ENCODE measurements at regions not wholly inside any gene's neighbourhood (a gene's known extent, or its start where the extent isn't known, plus 50 kb on each side); places are given as distances from the start of the nearest gene placed in this dataset.

- no peaks in the 10 kb centered on the region for H3K9me3 ChIP-seq (ENCODE audit: insufficient read depth, low read length)
- H3K4me3 ChIP-seq (ENCODE audit: insufficient read length, low read depth) = no peak overlapping the region
- DNase-seq (ENCODE audit: low read depth, low spot score) = no peak
- H3K9ac ChIP-seq (ENCODE audit: insufficient read length, low read depth) = no peak overlapping the region
- no peak for TF ChIP-seq ZNF274 (IDR thresholded peaks at IDR 0.05; ENCODE audit: low read depth, low read length)
- no peak for TF ChIP-seq SUZ12 (IDR thresholded peaks at IDR 0.05; ENCODE audit: extremely low read depth, insufficient read depth, insufficient read length)
- no peak for TF ChIP-seq YY1 (IDR thresholded peaks at IDR 0.05; ENCODE audit: insufficient read depth, insufficient read length)
- H3K27me3 ChIP-seq (ENCODE audit: insufficient read depth, insufficient read length) = no peaks in the 10 kb centered on the region
- no peaks in the 10 kb centered on the region for H3K36me3 ChIP-seq (ENCODE audit: insufficient read depth, insufficient read length, low read length)
- peaks cover 5% of the 10 kb centered on the region for H3K4me1 ChIP-seq (ENCODE audit: insufficient read depth, insufficient read length)
Measured at GRCh38 chr2:121099329-121100290, 185.4 kb downstream of the TFCP2L1 start.

- Histone ChIP-seq H3K9me3 (ENCODE audit: insufficient read depth, low read length) (no peaks in the 10 kb centered on the region), H3K4me3 (ENCODE audit: insufficient read length, low read depth) (no peak overlapping the region), H3K27me3 (ENCODE audit: insufficient read depth, insufficient read length) (no peaks in the 10 kb centered on the region), H3K9ac (ENCODE audit: insufficient read length, low read depth) (no peak overlapping the region), H3K36me3 (ENCODE audit: insufficient read depth, insufficient read length, low read length) (no peaks in the 10 kb centered on the region), H3K4me1 (ENCODE audit: insufficient read depth, insufficient read length) (peaks cover 5% of the 10 kb centered on the region)
- TF ChIP-seq ZNF274 (IDR thresholded peaks at IDR 0.05; ENCODE audit: low read depth, low read length) = no peak
- no peak for TF ChIP-seq YY1 (IDR thresholded peaks at IDR 0.05; ENCODE audit: insufficient read depth, insufficient read length)
- no peak for TF ChIP-seq SUZ12 (IDR thresholded peaks at IDR 0.05; ENCODE audit: extremely low read depth, insufficient read depth, insufficient read length)
- no peak for DNase-seq (ENCODE audit: low read depth, low spot score)
Measured at GRCh38 chr2:121101093-121101715, 183.8 kb downstream of the TFCP2L1 start.

GRCh38 chr2:121102941-121103340 is 182.1 kb downstream of the TFCP2L1 start:
- TF ChIP-seq YY1 (IDR thresholded peaks at IDR 0.05; ENCODE audit: insufficient read depth, insufficient read length) = no peak
- no peak for TF ChIP-seq SUZ12 (IDR thresholded peaks at IDR 0.05; ENCODE audit: extremely low read depth, insufficient read depth, insufficient read length)
- TF ChIP-seq ZNF274 (IDR thresholded peaks at IDR 0.05; ENCODE audit: low read depth, low read length) = no peak
- no peak for DNase-seq (ENCODE audit: low read depth, low spot score)
- Histone ChIP-seq H3K36me3 (ENCODE audit: insufficient read depth, insufficient read length, low read length) (no peaks in the 10 kb centered on the region), H3K27me3 (ENCODE audit: insufficient read depth, insufficient read length) (no peaks in the 10 kb centered on the region), H3K4me3 (ENCODE audit: insufficient read length, low read depth) (no peak overlapping the region), H3K4me1 (ENCODE audit: insufficient read depth, insufficient read length) (peaks cover 5% of the 10 kb centered on the region), H3K9ac (ENCODE audit: insufficient read length, low read depth) (no peak overlapping the region), H3K9me3 (ENCODE audit: insufficient read depth, low read length) (no peaks in the 10 kb centered on the region)

GRCh38 chr2:121103960-121104359 is 181.0 kb downstream of the TFCP2L1 start:
- no peaks in the 10 kb centered on the region for H3K36me3 ChIP-seq (ENCODE audit: insufficient read depth, insufficient read length, low read length)
- no peak for DNase-seq (ENCODE audit: low read depth, low spot score)
- no peaks in the 10 kb centered on the region for H3K27me3 ChIP-seq (ENCODE audit: insufficient read depth, insufficient read length)
- no peak overlapping the region for H3K4me3 ChIP-seq (ENCODE audit: insufficient read length, low read depth)
- no peaks in the 10 kb centered on the region for H3K9me3 ChIP-seq (ENCODE audit: insufficient read depth, low read length)
- no peak overlapping the region for H3K9ac ChIP-seq (ENCODE audit: insufficient read length, low read depth)
- H3K4me1 ChIP-seq (ENCODE audit: insufficient read depth, insufficient read length) = peaks cover 5% of the 10 kb centered on the region
- TF ChIP-seq YY1 (IDR thresholded peaks at IDR 0.05; ENCODE audit: insufficient read depth, insufficient read length) (no peak), ZNF274 (IDR thresholded peaks at IDR 0.05; ENCODE audit: low read depth, low read length) (no peak), SUZ12 (IDR thresholded peaks at IDR 0.05; ENCODE audit: extremely low read depth, insufficient read depth, insufficient read length) (no peak)

GRCh38 chr2:121104721-121105141 is 180.3 kb downstream of the TFCP2L1 start:
- H3K4me1 ChIP-seq (ENCODE audit: insufficient read depth, insufficient read length) = peaks cover 5% of the 10 kb centered on the region
- H3K9me3 ChIP-seq (ENCODE audit: insufficient read depth, low read length) = no peaks in the 10 kb centered on the region
- H3K9ac ChIP-seq (ENCODE audit: insufficient read length, low read depth) = no peak overlapping the region
- H3K36me3 ChIP-seq (ENCODE audit: insufficient read depth, insufficient read length, low read length) = no peaks in the 10 kb centered on the region
- H3K27me3 ChIP-seq (ENCODE audit: insufficient read depth, insufficient read length) = no peaks in the 10 kb centered on the region
- TF ChIP-seq SUZ12 (IDR thresholded peaks at IDR 0.05; ENCODE audit: extremely low read depth, insufficient read depth, insufficient read length) (no peak), ZNF274 (IDR thresholded peaks at IDR 0.05; ENCODE audit: low read depth, low read length) (no peak), YY1 (IDR thresholded peaks at IDR 0.05; ENCODE audit: insufficient read depth, insufficient read length) (no peak)
- H3K4me3 ChIP-seq (ENCODE audit: insufficient read length, low read depth) = no peak overlapping the region
- DNase-seq (ENCODE audit: low read depth, low spot score) = no peak

GRCh38 chr2:121110924-121111323 is 174.1 kb downstream of the TFCP2L1 start:
- Histone ChIP-seq H3K27me3 (ENCODE audit: insufficient read depth, insufficient read length) (no peaks in the 10 kb centered on the region), H3K4me1 (ENCODE audit: insufficient read depth, insufficient read length) (no peaks in the 10 kb centered on the region), H3K9ac (ENCODE audit: insufficient read length, low read depth) (no peak overlapping the region), H3K9me3 (ENCODE audit: insufficient read depth, low read length) (peaks cover 11% of the 10 kb centered on the region; the same call in 1 of the 2 replicates), H3K36me3 (ENCODE audit: insufficient read depth, insufficient read length, low read length) (no peaks in the 10 kb centered on the region), H3K4me3 (ENCODE audit: insufficient read length, low read depth) (no peak overlapping the region)
- no peak for DNase-seq (ENCODE audit: low read depth, low spot score)
- TF ChIP-seq SUZ12 (IDR thresholded peaks at IDR 0.05; ENCODE audit: extremely low read depth, insufficient read depth, insufficient read length) = no peak
- TF ChIP-seq YY1 (IDR thresholded peaks at IDR 0.05; ENCODE audit: insufficient read depth, insufficient read length) = no peak
- TF ChIP-seq ZNF274 (IDR thresholded peaks at IDR 0.05; ENCODE audit: low read depth, low read length) = no peak

- Histone ChIP-seq H3K4me3 (ENCODE audit: insufficient read length, low read depth) (no peak overlapping the region), H3K9ac (ENCODE audit: insufficient read length, low read depth) (no peak overlapping the region), H3K4me1 (ENCODE audit: insufficient read depth, insufficient read length) (no peaks in the 10 kb centered on the region), H3K27me3 (ENCODE audit: insufficient read depth, insufficient read length) (no peaks in the 10 kb centered on the region), H3K36me3 (ENCODE audit: insufficient read depth, insufficient read length, low read length) (no peaks in the 10 kb centered on the region), H3K9me3 (ENCODE audit: insufficient read depth, low read length) (no peaks in the 10 kb centered on the region)
- no peak for TF ChIP-seq ZNF274 (IDR thresholded peaks at IDR 0.05; ENCODE audit: low read depth, low read length)
- no peak for TF ChIP-seq YY1 (IDR thresholded peaks at IDR 0.05; ENCODE audit: insufficient read depth, insufficient read length)
- TF ChIP-seq SUZ12 (IDR thresholded peaks at IDR 0.05; ENCODE audit: extremely low read depth, insufficient read depth, insufficient read length) = no peak
- no peak for DNase-seq (ENCODE audit: low read depth, low spot score)
Measured at GRCh38 chr2:121118951-121119350, 166.1 kb downstream of the TFCP2L1 start.
